Activated T-cell treated with anti-CD3 and anti-CD28 coated beads, Interleukin-2, amount 50 U/mL, for 4 hours (primary cell): ENCODE measurements at regions not wholly inside any gene's neighbourhood (a gene's known extent, or its start where the extent isn't known, plus 50 kb on each side); places are given as distances from the start of the nearest gene placed in this dataset.
"Not testable (repeated sequence)": the region's sequence is repeated elsewhere in the genome, so short reads cannot be mapped to it uniquely, and the experiment has no call there.

Experiments
- ATAC-seq, 2 donors: fragments of 200-7000 bp; cut with Tn5 transposase; one replicate each; pipeline ENCODE4 v1.10.0; 2021
- DNase-seq: peaks from one replicate; pipeline ENCODE4 v3.0.0-alpha.2; 2020
- H3K27me3 Mint-ChIP-seq: one replicate; pipeline ENCODE4 v1.8.0; 2021; ENCODE audit warnings: low read depth, mixed read lengths
- H3K36me3 Mint-ChIP-seq: one replicate; pipeline ENCODE4 v1.8.0; 2022; ENCODE audit warnings: mixed read lengths; ENCODE audit not compliant: insufficient read depth
- H3K4me1 Mint-ChIP-seq: one replicate; pipeline ENCODE4 v1.8.0; 2021; ENCODE audit warnings: low read depth, mixed read lengths
- H3K4me3 Mint-ChIP-seq: one replicate; pipeline ENCODE4 v1.8.0; 2021; ENCODE audit warnings: mild to moderate bottlenecking, moderate library complexity, mixed read lengths
- H3K9me3 Mint-ChIP-seq: one replicate; pipeline ENCODE4 v1.8.0; 2021; ENCODE audit warnings: mixed read lengths

GRCh38 chr6:97465877-97466561, 183.0 kb upstream of the MMS22L start:
- DNase-seq: no peak
- no peaks in the 10 kb centered on the region for H3K36me3 Mint-ChIP-seq
- no peak for ATAC-seq
- no peak overlapping the region for H3K4me3 Mint-ChIP-seq
- no peaks in the 10 kb centered on the region for H3K4me1 Mint-ChIP-seq
- H3K9me3 Mint-ChIP-seq: no peaks in the 10 kb centered on the region
- peaks cover 2% of the 10 kb centered on the region for H3K27me3 Mint-ChIP-seq

DNA sequence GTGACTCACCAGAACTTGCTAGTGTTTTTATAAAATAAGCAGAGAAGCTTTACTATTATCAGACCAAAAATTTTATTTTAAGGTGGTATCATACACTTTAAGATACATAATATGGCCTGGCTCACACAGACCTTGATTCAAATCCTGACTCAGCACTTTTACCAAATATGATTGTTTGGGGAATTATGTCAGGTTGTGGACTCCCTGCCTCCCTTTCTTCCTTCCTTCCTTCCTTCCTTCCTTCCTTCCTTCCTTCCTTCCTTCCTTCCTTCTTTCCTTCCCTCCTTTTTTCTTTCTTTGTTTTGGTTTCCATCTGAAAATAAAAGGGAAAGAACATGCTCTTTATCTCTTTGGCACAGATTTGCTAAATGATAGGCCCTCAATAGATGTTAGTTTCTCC, 186.0 kb upstream of the MMS22L start:
- DNase-seq (no peak), ATAC-seq (no peak)
- Mint-ChIP-seq H3K27me3 (no peaks in the 10 kb centered on the region), H3K9me3 (no peaks in the 10 kb centered on the region), H3K4me3 (no peak overlapping the region), H3K36me3 (no peaks in the 10 kb centered on the region), H3K4me1 (no peaks in the 10 kb centered on the region)

- H3K4me3 Mint-ChIP-seq: no peak overlapping the region
- H3K27me3 Mint-ChIP-seq: no peaks in the 10 kb centered on the region
- ATAC-seq: no peak
- H3K4me1 Mint-ChIP-seq: no peaks in the 10 kb centered on the region
- no peak for DNase-seq
- H3K9me3 Mint-ChIP-seq: no peaks in the 10 kb centered on the region
- H3K36me3 Mint-ChIP-seq: no peaks in the 10 kb centered on the region
Measured at GRCh38 chr6:97469451-97469850, 186.4 kb upstream of the MMS22L start.

DNA sequence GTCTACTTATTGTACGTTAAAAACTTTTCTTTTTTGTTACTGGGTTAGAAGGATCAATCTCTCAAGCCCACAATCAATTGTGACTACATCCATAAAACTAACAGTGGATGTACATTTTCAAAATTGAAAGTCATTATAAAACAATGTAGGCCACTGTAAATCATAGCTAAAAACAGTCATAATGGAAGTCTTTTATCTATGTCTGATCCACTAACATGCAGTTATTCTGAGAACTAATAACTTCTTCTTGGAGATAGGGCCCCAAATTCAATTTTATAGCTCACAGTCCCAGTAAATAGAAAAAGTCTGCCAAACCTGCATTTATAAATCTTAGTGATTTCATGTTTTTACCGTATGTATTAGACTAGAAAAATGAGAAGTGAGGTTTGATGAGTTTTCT, 187.3 kb upstream of the MMS22L start:
- no peak overlapping the region for H3K4me3 Mint-ChIP-seq
- H3K4me1 Mint-ChIP-seq: no peaks in the 10 kb centered on the region
- no peaks in the 10 kb centered on the region for H3K36me3 Mint-ChIP-seq

DNA sequence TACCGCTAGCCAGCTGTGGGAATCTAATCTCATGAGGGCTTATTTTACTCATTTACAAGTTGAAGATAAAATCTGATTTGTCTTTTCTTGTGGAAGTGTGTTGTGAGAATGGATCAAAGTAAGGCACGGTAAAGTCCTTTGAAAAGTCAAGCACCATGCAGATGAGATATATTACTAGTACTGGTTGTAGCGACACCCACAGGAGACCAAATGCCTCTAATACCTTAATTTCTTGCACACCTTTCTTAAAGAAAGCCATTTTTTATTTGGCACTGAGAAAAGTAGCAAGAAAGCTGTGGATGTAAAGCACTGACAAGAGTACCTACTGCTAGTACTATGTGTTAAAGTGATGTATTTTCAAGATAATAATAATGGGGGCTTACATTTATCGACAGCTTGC, 191.0 kb upstream of the MMS22L start:
- H3K4me1 Mint-ChIP-seq: no peaks in the 10 kb centered on the region
- no peaks in the 10 kb centered on the region for H3K36me3 Mint-ChIP-seq
- H3K27me3 Mint-ChIP-seq: no peaks in the 10 kb centered on the region
- no peak for DNase-seq
- H3K9me3 Mint-ChIP-seq: no peaks in the 10 kb centered on the region
- no peak for ATAC-seq
- no peak overlapping the region for H3K4me3 Mint-ChIP-seq

More for the DNA sequence above, 187.3 kb upstream of the MMS22L start:
- H3K27me3 Mint-ChIP-seq: no peaks in the 10 kb centered on the region
- DNase-seq: no peak
- no peak for ATAC-seq
- H3K9me3 Mint-ChIP-seq: no peaks in the 10 kb centered on the region

GRCh38 chr6:97497713-97498331, 214.8 kb upstream of the MMS22L start:
- Mint-ChIP-seq H3K9me3 (no peaks in the 10 kb centered on the region), H3K36me3 (no peaks in the 10 kb centered on the region), H3K27me3 (no peaks in the 10 kb centered on the region), H3K4me3 (no peak overlapping the region), H3K4me1 (no peaks in the 10 kb centered on the region)
- DNase-seq: peak; percentile 38
- ATAC-seq: peak; percentile 83 to 87

- no peak for ATAC-seq
- no peak for DNase-seq
- Mint-ChIP-seq H3K36me3 (no peaks in the 10 kb centered on the region), H3K9me3 (no peaks in the 10 kb centered on the region), H3K27me3 (no peaks in the 10 kb centered on the region), H3K4me1 (no peaks in the 10 kb centered on the region), H3K4me3 (no peak overlapping the region)
Measured at GRCh38 chr6:97501853-97502252, 218.8 kb upstream of the MMS22L start.

DNA sequence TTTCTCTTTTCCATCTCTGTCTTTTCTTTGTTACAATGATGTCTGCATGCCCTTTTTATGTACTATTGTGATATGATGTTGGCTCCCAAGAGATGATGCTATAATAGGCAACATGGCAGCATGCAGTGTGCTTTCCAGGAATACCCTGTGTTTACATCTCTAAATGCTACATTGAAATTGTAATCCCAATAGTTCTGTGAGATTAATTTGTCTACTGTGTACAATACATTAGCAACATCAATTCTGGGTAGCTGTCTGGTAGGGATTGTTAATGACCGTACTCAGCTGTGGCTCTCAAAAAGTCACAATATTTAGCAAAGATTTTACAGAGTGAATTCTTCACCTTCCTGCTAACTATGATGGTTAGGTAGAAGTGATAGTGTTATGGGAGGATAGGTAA, 225.6 kb upstream of the MMS22L start:
- DNase-seq (no peak), ATAC-seq (no peak)
- Mint-ChIP-seq H3K4me3 (no peak overlapping the region), H3K9me3 (no peaks in the 10 kb centered on the region), H3K4me1 (no peaks in the 10 kb centered on the region), H3K36me3 (no peaks in the 10 kb centered on the region), H3K27me3 (no peaks in the 10 kb centered on the region)

GRCh38 chr6:97513260-97513659, 230.2 kb upstream of the MMS22L start:
- not testable (repeated sequence) for ATAC-seq, H3K4me1 Mint-ChIP-seq, H3K27me3 Mint-ChIP-seq, H3K36me3 Mint-ChIP-seq, H3K9me3 Mint-ChIP-seq, H3K4me3 Mint-ChIP-seq, DNase-seq

- ATAC-seq (no peak), DNase-seq (no peak)
- H3K27me3 Mint-ChIP-seq: no peaks in the 10 kb centered on the region
- H3K9me3 Mint-ChIP-seq: peaks cover 2% of the 10 kb centered on the region
- no peaks in the 10 kb centered on the region for H3K36me3 Mint-ChIP-seq
- no peaks in the 10 kb centered on the region for H3K4me1 Mint-ChIP-seq
- H3K4me3 Mint-ChIP-seq: no peak overlapping the region
Measured at GRCh38 chr6:97524811-97525210, 241.8 kb upstream of the MMS22L start.

GRCh38 chr6:97535800-97536199, 252.8 kb upstream of the MMS22L start:
- DNase-seq: no peak
- ATAC-seq: no peak
- Mint-ChIP-seq H3K27me3 (no peaks in the 10 kb centered on the region), H3K36me3 (no peaks in the 10 kb centered on the region), H3K9me3 (no peaks in the 10 kb centered on the region), H3K4me3 (no peak overlapping the region), H3K4me1 (no peaks in the 10 kb centered on the region)

DNA sequence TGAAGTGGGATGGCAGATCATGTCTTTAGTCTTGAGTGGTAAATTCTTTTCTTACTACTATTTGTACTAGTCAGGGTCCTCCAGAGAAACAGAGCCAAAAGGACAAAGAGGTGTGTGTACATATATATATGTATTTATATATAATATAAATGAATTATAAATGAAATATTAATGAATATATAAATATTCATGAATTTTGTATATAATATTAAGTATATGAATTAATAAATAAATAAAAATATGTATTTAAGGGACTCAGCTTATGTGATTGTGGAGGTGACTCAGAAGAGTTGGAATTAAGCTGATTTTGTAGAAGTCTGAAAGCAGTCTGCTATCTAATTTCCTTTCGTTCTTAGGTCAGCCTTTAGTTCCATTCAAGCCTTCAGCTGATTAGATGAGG, 265.3 kb upstream of the MMS22L start:
- no peaks in the 10 kb centered on the region for H3K4me1 Mint-ChIP-seq
- H3K4me3 Mint-ChIP-seq: no peak overlapping the region
- no peaks in the 10 kb centered on the region for H3K36me3 Mint-ChIP-seq
- no peak for ATAC-seq
- H3K27me3 Mint-ChIP-seq: peaks cover 1% of the 10 kb centered on the region
- no peak for DNase-seq
- H3K9me3 Mint-ChIP-seq: no peaks in the 10 kb centered on the region

DNA sequence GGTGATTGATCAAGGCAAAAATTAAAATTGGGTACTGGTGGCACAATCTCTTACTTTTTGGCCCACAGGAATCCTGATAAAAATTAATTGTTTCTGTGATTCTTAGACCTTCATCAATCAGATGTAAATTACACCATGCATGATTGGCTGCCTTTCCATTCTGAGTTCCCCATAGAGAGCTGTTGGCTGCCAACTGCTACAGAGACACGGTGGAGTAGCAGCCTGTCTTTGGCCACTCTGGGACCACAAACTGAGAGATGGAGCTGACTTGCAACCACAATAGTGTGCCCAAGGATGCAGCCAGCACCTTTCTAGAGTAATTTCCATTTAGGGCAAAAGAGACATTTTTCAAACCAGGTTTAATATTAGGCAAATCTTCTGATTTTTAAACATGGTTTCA, 274.3 kb upstream of the MMS22L start:
- Mint-ChIP-seq H3K9me3 (peaks cover 3% of the 10 kb centered on the region), H3K27me3 (no peaks in the 10 kb centered on the region), H3K4me3 (no peak overlapping the region), H3K4me1 (no peaks in the 10 kb centered on the region), H3K36me3 (no peaks in the 10 kb centered on the region)
- ATAC-seq (no peak), DNase-seq (no peak)

GRCh38 chr6:97563529-97563928, 280.5 kb upstream of the MMS22L start:
- DNase-seq (no peak), ATAC-seq (no peak)
- Mint-ChIP-seq H3K4me3 (no peak overlapping the region), H3K36me3 (no peaks in the 10 kb centered on the region), H3K27me3 (no peaks in the 10 kb centered on the region), H3K9me3 (peaks cover 3% of the 10 kb centered on the region), H3K4me1 (no peaks in the 10 kb centered on the region)

GRCh38 chr6:97572943-97573342, 289.9 kb upstream of the MMS22L start:
- H3K27me3 Mint-ChIP-seq: no peaks in the 10 kb centered on the region
- ATAC-seq (no peak), DNase-seq (no peak)
- H3K4me1 Mint-ChIP-seq: no peaks in the 10 kb centered on the region
- H3K9me3 Mint-ChIP-seq: no peaks in the 10 kb centered on the region
- no peak overlapping the region for H3K4me3 Mint-ChIP-seq
- no peaks in the 10 kb centered on the region for H3K36me3 Mint-ChIP-seq
